ENCODE measurements at regions not wholly inside any gene's neighbourhood (a gene's known extent, or its start where the extent isn't known, plus 50 kb on each side); places are given as distances from the start of the nearest gene placed in this dataset.

GRCh38 chr17:70810609-70811008 is 641.3 kb downstream of the KCNJ2 start:
- H3K27ac ChIP-seq, result no peak overlapping the region
- H3K4me3 ChIP-seq, result no peak overlapping the region
- H3K4me2 ChIP-seq, result no peak overlapping the region
- no peaks in the 10 kb centered on the region for H3K9me3 ChIP-seq
- H3K4me1 ChIP-seq, result no peaks in the 10 kb centered on the region
- H4K20me1 ChIP-seq, result no peaks in the 10 kb centered on the region
- TF ChIP-seq Cebpa-rat (IDR thresholded peaks at IDR 0.05), result no peak
- no peaks in the 10 kb centered on the region for H3K36me3 ChIP-seq
- H3K27me3 ChIP-seq, result no peaks in the 10 kb centered on the region
- no peak overlapping the region for H3K9ac ChIP-seq

- no peaks in the 10 kb centered on the region for H3K4me1 ChIP-seq
- no peaks in the 10 kb centered on the region for H4K20me1 ChIP-seq
- 0 out of 2 replicates have a peak, but pooled peaks cover 5% of the 10 kb centered on the region for H3K9me3 ChIP-seq
- no peaks in the 10 kb centered on the region for H3K36me3 ChIP-seq
- H3K27ac ChIP-seq, result no peak overlapping the region
- H3K9ac ChIP-seq, result no peak overlapping the region
- no peak overlapping the region for H3K4me3 ChIP-seq
- H3K4me2 ChIP-seq, result no peak overlapping the region
- no peak for TF ChIP-seq Cebpa-rat (IDR thresholded peaks at IDR 0.05)
- H3K27me3 ChIP-seq, result no peaks in the 10 kb centered on the region
Measured at GRCh38 chr17:70813355-70813930, 644.1 kb downstream of the KCNJ2 start.

- Histone ChIP-seq H3K27ac (no peak overlapping the region), H3K4me3 (no peak overlapping the region), H3K4me1 (no peaks in the 10 kb centered on the region), H3K4me2 (no peak overlapping the region), H3K9ac (no peak overlapping the region), H3K9me3 (0 out of 2 replicates have a peak, but pooled peaks cover 5% of the 10 kb centered on the region), H3K36me3 (no peaks in the 10 kb centered on the region), H3K27me3 (no peaks in the 10 kb centered on the region), H4K20me1 (no peaks in the 10 kb centered on the region)
- TF ChIP-seq Cebpa-rat (IDR thresholded peaks at IDR 0.05), result no peak
Measured at GRCh38 chr17:70819183-70819582, 649.9 kb downstream of the KCNJ2 start.

GRCh38 chr17:70820276-70820675 is 650.9 kb downstream of the KCNJ2 start:
- no peak overlapping the region for H3K9ac ChIP-seq
- no peaks in the 10 kb centered on the region for H3K4me1 ChIP-seq
- no peaks in the 10 kb centered on the region for H3K27me3 ChIP-seq
- H4K20me1 ChIP-seq, result no peaks in the 10 kb centered on the region
- TF ChIP-seq Cebpa-rat (IDR thresholded peaks at IDR 0.05), result no peak
- 0 out of 2 replicates have a peak, but pooled peaks cover 5% of the 10 kb centered on the region for H3K9me3 ChIP-seq
- no peak overlapping the region for H3K4me2 ChIP-seq
- no peak overlapping the region for H3K27ac ChIP-seq
- no peak overlapping the region for H3K4me3 ChIP-seq
- no peaks in the 10 kb centered on the region for H3K36me3 ChIP-seq

GRCh38 chr17:70825321-70826125 is 656.2 kb downstream of the KCNJ2 start:
- H3K36me3 ChIP-seq, result no peaks in the 10 kb centered on the region
- no peak for TF ChIP-seq Cebpa-rat (IDR thresholded peaks at IDR 0.05)
- no peak overlapping the region for H3K27ac ChIP-seq
- no peak overlapping the region for H3K9ac ChIP-seq
- H3K4me1 ChIP-seq, result no peaks in the 10 kb centered on the region
- no peaks in the 10 kb centered on the region for H3K9me3 ChIP-seq
- H3K4me3 ChIP-seq, result no peak overlapping the region
- H4K20me1 ChIP-seq, result no peaks in the 10 kb centered on the region
- no peaks in the 10 kb centered on the region for H3K27me3 ChIP-seq
- H3K4me2 ChIP-seq, result no peak overlapping the region

GRCh38 chr17:70829876-70830275 is 660.5 kb downstream of the KCNJ2 start:
- Histone ChIP-seq H3K9me3 (no peaks in the 10 kb centered on the region), H3K4me2 (no peak overlapping the region), H3K27me3 (no peaks in the 10 kb centered on the region), H3K9ac (no peak overlapping the region), H4K20me1 (no peaks in the 10 kb centered on the region), H3K36me3 (no peaks in the 10 kb centered on the region), H3K27ac (no peak overlapping the region), H3K4me3 (no peak overlapping the region), H3K4me1 (no peaks in the 10 kb centered on the region)
- TF ChIP-seq Cebpa-rat (IDR thresholded peaks at IDR 0.05), result no peak

GRCh38 chr17:70834039-70834438 is 664.7 kb downstream of the KCNJ2 start:
- H3K4me1 ChIP-seq, result no peaks in the 10 kb centered on the region
- H3K9ac ChIP-seq, result no peak overlapping the region
- H4K20me1 ChIP-seq, result no peaks in the 10 kb centered on the region
- no peak overlapping the region for H3K4me3 ChIP-seq
- no peaks in the 10 kb centered on the region for H3K9me3 ChIP-seq
- H3K4me2 ChIP-seq, result no peak overlapping the region
- no peak for TF ChIP-seq Cebpa-rat (IDR thresholded peaks at IDR 0.05)
- H3K27me3 ChIP-seq, result no peaks in the 10 kb centered on the region
- no peak overlapping the region for H3K27ac ChIP-seq
- no peaks in the 10 kb centered on the region for H3K36me3 ChIP-seq

GRCh38 chr17:70848785-70849184 is 679.5 kb downstream of the KCNJ2 start:
- H3K4me2 ChIP-seq, result no peak overlapping the region
- no peak for TF ChIP-seq Cebpa-rat (IDR thresholded peaks at IDR 0.05)
- no peaks in the 10 kb centered on the region for H3K9me3 ChIP-seq
- H3K9ac ChIP-seq, result no peak overlapping the region
- H4K20me1 ChIP-seq, result no peaks in the 10 kb centered on the region
- H3K4me3 ChIP-seq, result no peak overlapping the region
- no peaks in the 10 kb centered on the region for H3K4me1 ChIP-seq
- H3K27me3 ChIP-seq, result no peaks in the 10 kb centered on the region
- H3K36me3 ChIP-seq, result no peaks in the 10 kb centered on the region
- H3K27ac ChIP-seq, result no peak overlapping the region

GRCh38 chr17:70855401-70856054 is 686.2 kb downstream of the KCNJ2 start:
- H3K4me3 ChIP-seq, result no peak overlapping the region
- H3K9me3 ChIP-seq, result no peaks in the 10 kb centered on the region
- H3K4me1 ChIP-seq, result no peaks in the 10 kb centered on the region
- H3K27me3 ChIP-seq, result no peaks in the 10 kb centered on the region
- H4K20me1 ChIP-seq, result no peaks in the 10 kb centered on the region
- no peak overlapping the region for H3K4me2 ChIP-seq
- no peak overlapping the region for H3K9ac ChIP-seq
- H3K36me3 ChIP-seq, result no peaks in the 10 kb centered on the region
- no peak overlapping the region for H3K27ac ChIP-seq
- TF ChIP-seq Cebpa-rat (IDR thresholded peaks at IDR 0.05), result no peak

GRCh38 chr17:70857351-70857750 is 688.0 kb downstream of the KCNJ2 start:
- H3K36me3 ChIP-seq, result no peaks in the 10 kb centered on the region
- H3K4me3 ChIP-seq, result no peak overlapping the region
- peaks cover 8% of the 10 kb centered on the region for H3K9me3 ChIP-seq
- no peaks in the 10 kb centered on the region for H4K20me1 ChIP-seq
- no peak overlapping the region for H3K27ac ChIP-seq
- no peaks in the 10 kb centered on the region for H3K27me3 ChIP-seq
- no peaks in the 10 kb centered on the region for H3K4me1 ChIP-seq
- no peak for TF ChIP-seq Cebpa-rat (IDR thresholded peaks at IDR 0.05)
- no peak overlapping the region for H3K9ac ChIP-seq
- no peak overlapping the region for H3K4me2 ChIP-seq
